ENCODE measurements at regions not wholly inside any gene's neighbourhood (a gene's known extent, or its start where the extent isn't known, plus 50 kb on each side); places are given as distances from the start of the nearest gene placed in this dataset.

DNA sequence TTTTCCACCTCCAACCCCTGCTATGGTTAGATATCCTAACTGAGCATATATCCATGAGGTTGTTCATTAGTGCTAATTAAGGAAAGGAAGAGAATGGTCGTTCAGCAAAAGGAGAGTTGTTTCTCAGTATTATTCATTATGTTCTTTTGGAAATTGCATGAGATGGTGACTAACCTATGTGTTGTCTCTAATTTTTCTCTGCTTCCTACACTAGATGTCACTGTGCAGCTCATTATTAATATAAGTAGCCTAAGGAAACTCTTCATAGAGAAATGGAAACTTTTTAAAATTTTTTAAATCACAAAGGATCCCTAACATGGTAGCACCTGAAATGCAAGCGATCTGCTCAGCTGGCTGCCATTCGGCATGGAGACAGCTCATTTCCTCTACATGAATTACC lies 67.7 kb upstream of the FAM9A start:
- no peak for DNase-seq

DNA sequence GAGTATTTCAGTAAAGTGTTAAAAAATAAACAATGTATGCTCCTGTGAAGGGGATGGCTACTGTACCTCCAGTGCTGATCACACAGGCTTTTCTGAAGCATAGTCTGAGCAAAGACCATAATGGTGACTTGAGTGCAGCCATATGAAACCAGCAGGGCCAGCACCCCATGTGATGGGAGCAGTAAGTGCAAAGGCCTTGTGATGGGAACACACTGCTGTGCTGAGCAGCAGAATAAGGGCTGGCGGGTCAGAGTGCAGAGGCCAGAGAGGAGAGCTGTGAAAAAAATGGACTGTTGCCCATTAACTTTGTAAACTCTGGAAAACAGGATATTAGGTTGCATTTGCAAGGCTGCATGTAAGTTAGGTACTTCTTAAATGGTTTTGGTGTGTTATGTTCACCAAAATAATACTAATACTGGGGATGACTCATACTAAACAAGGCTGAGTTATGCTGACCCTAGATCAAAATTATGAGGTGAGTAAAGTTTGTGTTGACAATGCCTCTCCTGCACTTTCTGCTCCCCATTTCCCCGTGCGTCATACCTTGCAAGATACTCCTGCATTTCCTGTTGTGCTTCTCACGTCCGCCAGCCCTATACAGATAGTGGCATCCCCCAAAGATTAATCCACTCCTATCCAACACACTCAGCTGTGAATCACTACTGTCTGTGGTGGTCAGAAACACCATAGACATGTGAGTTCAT lies 67.0 kb upstream of the FAM9A start:
- no peak for DNase-seq

DNA sequence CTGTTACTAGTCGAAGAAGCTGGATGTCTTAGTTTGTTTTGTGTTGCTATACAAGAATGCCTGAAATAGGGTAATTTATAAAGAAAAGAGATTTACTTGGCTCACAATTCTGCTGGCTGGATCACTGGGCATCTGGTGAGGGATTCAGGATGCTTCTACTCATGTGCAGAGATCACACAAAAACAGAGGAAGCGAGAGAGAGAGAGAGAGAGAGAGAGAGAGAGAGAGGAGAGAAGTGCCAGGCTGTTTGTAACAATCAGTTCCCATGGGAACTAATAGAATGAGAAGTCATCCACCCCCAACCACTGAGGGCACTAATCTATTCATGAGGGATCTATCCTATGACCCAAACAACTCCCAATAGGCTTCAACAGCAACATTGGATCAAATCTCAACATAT lies 66.2 kb upstream of the FAM9A start:
- no peak for DNase-seq

DNA sequence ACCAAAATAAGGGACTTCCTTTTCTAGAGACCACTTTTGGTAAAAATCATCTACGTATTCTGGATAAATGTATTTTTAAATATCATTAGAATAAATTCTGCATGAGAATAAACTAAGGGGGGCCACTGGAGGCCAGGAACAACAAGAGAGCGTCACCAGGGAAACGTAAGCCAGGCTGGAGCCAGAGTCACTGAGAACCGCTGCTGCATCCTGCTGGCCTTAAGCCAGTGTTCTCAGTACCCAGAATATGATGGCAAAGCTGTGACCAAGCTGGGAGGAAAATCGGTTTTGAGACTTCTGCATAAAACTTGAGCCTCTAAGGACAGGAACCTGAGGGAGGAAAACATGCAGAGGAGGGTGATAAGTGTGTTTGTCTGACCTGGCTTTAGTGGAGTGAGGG lies 63.0 kb upstream of the FAM9A start:
- DNase-seq, result no peak

- DNase-seq, result no peak
Observed at GRCh38 chrX:8861908-8862307, 60.7 kb upstream of the FAM9A start.

- DNase-seq, result no peak
Observed at GRCh38 chrX:8851231-8851886, 50.2 kb upstream of the FAM9A start.
